ENCODE measurements at regions not wholly inside any gene's neighbourhood (a gene's known extent, or its start where the extent isn't known, plus 50 kb on each side); places are given as distances from the start of the nearest gene placed in this dataset.
A peak's percentile ranks its signal among the peaks of the same experiment; 100 is the strongest.
"Not testable (repeated sequence)": the region's sequence is repeated elsewhere in the genome, so short reads cannot be mapped to it uniquely, and the experiment has no call there.

GRCh38 chr1:59188413-59189213 is 108.3 kb upstream of the FGGY start:
- DNase-seq = no peak

GRCh38 chr1:59193443-59194093 is 103.3 kb upstream of the FGGY start:
- no peak for DNase-seq

- DNase-seq = no peak
These were observed 102.3 kb upstream of the FGGY start for GRCh38 chr1:59194621-59195020.

- no peak for DNase-seq
These were observed 101.7 kb upstream of the FGGY start for GRCh38 chr1:59195151-59195550.

- DNase-seq = no peak
These were observed 98.3 kb upstream of the FGGY start for GRCh38 chr1:59198564-59198963.

- no peak for DNase-seq
These were observed 97.7 kb upstream of the FGGY start for GRCh38 chr1:59199147-59199546.

GRCh38 chr1:59199719-59200376 is 97.0 kb upstream of the FGGY start:
- peak; percentile 88 for DNase-seq

GRCh38 chr1:59201341-59201740 is 95.6 kb upstream of the FGGY start:
- no peak for DNase-seq

- DNase-seq = no peak
These were observed 94.4 kb upstream of the FGGY start for GRCh38 chr1:59202455-59202854.

GRCh38 chr1:59204001-59204400 is 92.9 kb upstream of the FGGY start:
- no peak for DNase-seq

- DNase-seq = not testable (repeated sequence)
These were observed 90.3 kb upstream of the FGGY start for GRCh38 chr1:59206616-59207015.

GRCh38 chr1:59210430-59210829 is 86.5 kb upstream of the FGGY start:
- DNase-seq = not testable (repeated sequence)

GRCh38 chr1:59212706-59213105 is 84.2 kb upstream of the FGGY start:
- peak; percentile 12 for DNase-seq

- DNase-seq = peak; percentile 99
These were observed 82.4 kb upstream of the FGGY start for GRCh38 chr1:59214248-59215208.

- no peak for DNase-seq
These were observed 81.1 kb upstream of the FGGY start for GRCh38 chr1:59215766-59216291.

GRCh38 chr1:59217439-59217838 is 79.5 kb upstream of the FGGY start:
- not testable (repeated sequence) for DNase-seq

GRCh38 chr1:59218521-59219236 is 78.2 kb upstream of the FGGY start:
- no peak for DNase-seq

- DNase-seq = no peak
These were observed 77.0 kb upstream of the FGGY start for GRCh38 chr1:59219916-59220315.

GRCh38 chr1:59220356-59220755 is 76.5 kb upstream of the FGGY start:
- peak; percentile 43 for DNase-seq

GRCh38 chr1:59223198-59223597 is 73.7 kb upstream of the FGGY start:
- DNase-seq = no peak

GRCh38 chr1:59223989-59224634 is 72.8 kb upstream of the FGGY start:
- no peak for DNase-seq
